Hepatocyte (in vitro differentiated cells): ENCODE measurements at regions not wholly inside any gene's neighbourhood (a gene's known extent, or its start where the extent isn't known, plus 50 kb on each side); places are given as distances from the start of the nearest gene placed in this dataset.

Experiments
- EZH2 ChIP-seq: fragments of 200-600 bp; sonication (generic); IDR thresholded peaks from 2 replicates; pipeline ENCODE4 v1.6.1; 2016; ENCODE audit warnings: antibody characterized with exemption, mild to moderate bottlenecking, borderline replicate concordance
- EZH2phosphoT487 ChIP-seq: fragments of 200-600 bp; sonication (generic); IDR thresholded peaks from one replicate; pipeline ENCODE4 v1.6.1; 2018; ENCODE audit warnings: antibody characterized with exemption, mild to moderate bottlenecking, low read depth, moderate library complexity; ENCODE audit not compliant: unreplicated experiment, severe bottlenecking
- TF ChIP-seq, protein P1 (sequence below): fragments of 200-600 bp; sonication (generic); IDR thresholded peaks from 2 replicates; pipeline ENCODE4 v1.5.1; 2016; ENCODE audit warnings: antibody characterized with exemption, mild to moderate bottlenecking; ENCODE audit not compliant: poor library complexity

GRCh38 chrX:127129510-127129909 lies 310.0 kb downstream of the PRR32 start:
- no peak for TF ChIP-seq EZH2phosphoT487
- TF ChIP-seq, protein P1, sequence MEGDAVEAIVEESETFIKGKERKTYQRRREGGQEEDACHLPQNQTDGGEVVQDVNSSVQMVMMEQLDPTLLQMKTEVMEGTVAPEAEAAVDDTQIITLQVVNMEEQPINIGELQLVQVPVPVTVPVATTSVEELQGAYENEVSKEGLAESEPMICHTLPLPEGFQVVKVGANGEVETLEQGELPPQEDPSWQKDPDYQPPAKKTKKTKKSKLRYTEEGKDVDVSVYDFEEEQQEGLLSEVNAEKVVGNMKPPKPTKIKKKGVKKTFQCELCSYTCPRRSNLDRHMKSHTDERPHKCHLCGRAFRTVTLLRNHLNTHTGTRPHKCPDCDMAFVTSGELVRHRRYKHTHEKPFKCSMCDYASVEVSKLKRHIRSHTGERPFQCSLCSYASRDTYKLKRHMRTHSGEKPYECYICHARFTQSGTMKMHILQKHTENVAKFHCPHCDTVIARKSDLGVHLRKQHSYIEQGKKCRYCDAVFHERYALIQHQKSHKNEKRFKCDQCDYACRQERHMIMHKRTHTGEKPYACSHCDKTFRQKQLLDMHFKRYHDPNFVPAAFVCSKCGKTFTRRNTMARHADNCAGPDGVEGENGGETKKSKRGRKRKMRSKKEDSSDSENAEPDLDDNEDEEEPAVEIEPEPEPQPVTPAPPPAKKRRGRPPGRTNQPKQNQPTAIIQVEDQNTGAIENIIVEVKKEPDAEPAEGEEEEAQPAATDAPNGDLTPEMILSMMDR, result no peak
- no peak for TF ChIP-seq EZH2
